ENCODE measurements at regions not wholly inside any gene's neighbourhood (a gene's known extent, or its start where the extent isn't known, plus 50 kb on each side); places are given as distances from the start of the nearest gene placed in this dataset.

GRCh38 chr2:144959416-144959815 is 439.5 kb upstream of the ZEB2 start:
- no peak overlapping the region for H3K4me3 ChIP-seq (ENCODE audit: low read depth, low read length)
- H3K79me2 ChIP-seq (ENCODE audit: control insufficient read depth, insufficient read depth, low read length, unreplicated experiment), result no peaks in the 10 kb centered on the region
- no peak overlapping the region for H2AFZ ChIP-seq (ENCODE audit: low read length, unreplicated experiment)
- H3K27ac ChIP-seq (ENCODE audit: low read depth, low read length), result no peak overlapping the region
- no peaks in the 10 kb centered on the region for H3K36me3 ChIP-seq (ENCODE audit: insufficient read depth, low read length)
- no peaks in the 10 kb centered on the region for H3K27me3 ChIP-seq (ENCODE audit: insufficient read depth, low read length)
- peaks cover 5% of the 10 kb centered on the region for H3K4me1 ChIP-seq (ENCODE audit: control insufficient read depth, insufficient read depth, low read length, unreplicated experiment)

- Histone ChIP-seq H3K27me3 (ENCODE audit: insufficient read depth, low read length) (no peaks in the 10 kb centered on the region), H3K27ac (ENCODE audit: low read depth, low read length) (peak overlapping the region; percentile 80), H3K36me3 (ENCODE audit: insufficient read depth, low read length) (no peaks in the 10 kb centered on the region), H3K4me3 (ENCODE audit: low read depth, low read length) (no peak overlapping the region), H3K4me1 (ENCODE audit: control insufficient read depth, insufficient read depth, low read length, unreplicated experiment) (peaks cover 25% of the 10 kb centered on the region), H3K79me2 (ENCODE audit: control insufficient read depth, insufficient read depth, low read length, unreplicated experiment) (no peaks in the 10 kb centered on the region), H2AFZ (ENCODE audit: low read length, unreplicated experiment) (peak overlapping the region; percentile 10)
Observed at GRCh38 chr2:144950899-144951560, 431.1 kb upstream of the ZEB2 start.

GRCh38 chr2:144948205-144948855 is 428.4 kb upstream of the ZEB2 start:
- H3K27ac ChIP-seq (ENCODE audit: low read depth, low read length), result no peak overlapping the region

GRCh38 chr2:144947709-144948037 is 427.8 kb upstream of the ZEB2 start:
- H3K36me3 ChIP-seq (ENCODE audit: insufficient read depth, low read length), result no peaks in the 10 kb centered on the region
- H3K4me3 ChIP-seq (ENCODE audit: low read depth, low read length), result no peak overlapping the region
- peak overlapping the region; percentile 52 for H2AFZ ChIP-seq (ENCODE audit: low read length, unreplicated experiment)
- H3K79me2 ChIP-seq (ENCODE audit: control insufficient read depth, insufficient read depth, low read length, unreplicated experiment), result no peaks in the 10 kb centered on the region
- H3K27me3 ChIP-seq (ENCODE audit: insufficient read depth, low read length), result no peaks in the 10 kb centered on the region
- peaks cover 48% of the 10 kb centered on the region for H3K4me1 ChIP-seq (ENCODE audit: control insufficient read depth, insufficient read depth, low read length, unreplicated experiment)
- no peak overlapping the region for H3K27ac ChIP-seq (ENCODE audit: low read depth, low read length)

More at GRCh38 chr2:144948205-144948855, 428.4 kb upstream of the ZEB2 start:
- Histone ChIP-seq H2AFZ (ENCODE audit: low read length, unreplicated experiment) (peak overlapping the region; percentile 52), H3K27me3 (ENCODE audit: insufficient read depth, low read length) (no peaks in the 10 kb centered on the region), H3K4me3 (ENCODE audit: low read depth, low read length) (no peak overlapping the region), H3K4me1 (ENCODE audit: control insufficient read depth, insufficient read depth, low read length, unreplicated experiment) (peaks cover 41% of the 10 kb centered on the region), H3K36me3 (ENCODE audit: insufficient read depth, low read length) (no peaks in the 10 kb centered on the region), H3K79me2 (ENCODE audit: control insufficient read depth, insufficient read depth, low read length, unreplicated experiment) (no peaks in the 10 kb centered on the region)

GRCh38 chr2:144946263-144946662 is 426.3 kb upstream of the ZEB2 start:
- Histone ChIP-seq H3K4me1 (ENCODE audit: control insufficient read depth, insufficient read depth, low read length, unreplicated experiment) (peaks cover 53% of the 10 kb centered on the region), H3K36me3 (ENCODE audit: insufficient read depth, low read length) (no peaks in the 10 kb centered on the region), H3K27me3 (ENCODE audit: insufficient read depth, low read length) (no peaks in the 10 kb centered on the region), H3K4me3 (ENCODE audit: low read depth, low read length) (no peak overlapping the region), H2AFZ (ENCODE audit: low read length, unreplicated experiment) (no peak overlapping the region), H3K27ac (ENCODE audit: low read depth, low read length) (no peak overlapping the region), H3K79me2 (ENCODE audit: control insufficient read depth, insufficient read depth, low read length, unreplicated experiment) (no peaks in the 10 kb centered on the region)

- H2AFZ ChIP-seq (ENCODE audit: low read length, unreplicated experiment), result peak overlapping the region; percentile 43
- peaks cover 49% of the 10 kb centered on the region for H3K4me1 ChIP-seq (ENCODE audit: control insufficient read depth, insufficient read depth, low read length, unreplicated experiment)
- H3K27me3 ChIP-seq (ENCODE audit: insufficient read depth, low read length), result no peaks in the 10 kb centered on the region
- H3K79me2 ChIP-seq (ENCODE audit: control insufficient read depth, insufficient read depth, low read length, unreplicated experiment), result no peaks in the 10 kb centered on the region
- peak overlapping the region; percentile 97 for H3K27ac ChIP-seq (ENCODE audit: low read depth, low read length)
- H3K4me3 ChIP-seq (ENCODE audit: low read depth, low read length), result peak overlapping the region; percentile 24
- no peaks in the 10 kb centered on the region for H3K36me3 ChIP-seq (ENCODE audit: insufficient read depth, low read length)
Observed at GRCh38 chr2:144944546-144945220, 424.8 kb upstream of the ZEB2 start.

- Histone ChIP-seq H3K4me3 (ENCODE audit: low read depth, low read length) (peak overlapping the region; percentile 35), H3K36me3 (ENCODE audit: insufficient read depth, low read length) (no peaks in the 10 kb centered on the region), H3K4me1 (ENCODE audit: control insufficient read depth, insufficient read depth, low read length, unreplicated experiment) (peaks cover 56% of the 10 kb centered on the region), H3K27ac (ENCODE audit: low read depth, low read length) (peak overlapping the region; percentile 97), H2AFZ (ENCODE audit: low read length, unreplicated experiment) (peak overlapping the region; percentile 43), H3K79me2 (ENCODE audit: control insufficient read depth, insufficient read depth, low read length, unreplicated experiment) (no peaks in the 10 kb centered on the region), H3K27me3 (ENCODE audit: insufficient read depth, low read length) (no peaks in the 10 kb centered on the region)
Observed at GRCh38 chr2:144943986-144944385, 424.1 kb upstream of the ZEB2 start.

- Histone ChIP-seq H2AFZ (ENCODE audit: low read length, unreplicated experiment) (peak overlapping the region; percentile 60), H3K27ac (ENCODE audit: low read depth, low read length) (peak overlapping the region; percentile 97), H3K27me3 (ENCODE audit: insufficient read depth, low read length) (no peaks in the 10 kb centered on the region), H3K79me2 (ENCODE audit: control insufficient read depth, insufficient read depth, low read length, unreplicated experiment) (no peaks in the 10 kb centered on the region), H3K36me3 (ENCODE audit: insufficient read depth, low read length) (no peaks in the 10 kb centered on the region), H3K4me3 (ENCODE audit: low read depth, low read length) (peak overlapping the region; percentile 35; the same call in 1 of the 2 replicates), H3K4me1 (ENCODE audit: control insufficient read depth, insufficient read depth, low read length, unreplicated experiment) (peaks cover 61% of the 10 kb centered on the region)
Observed at GRCh38 chr2:144943293-144943941, 423.5 kb upstream of the ZEB2 start.

GRCh38 chr2:144942516-144943256 is 422.8 kb upstream of the ZEB2 start:
- no peaks in the 10 kb centered on the region for H3K36me3 ChIP-seq (ENCODE audit: insufficient read depth, low read length)
- peak overlapping the region; percentile 60 for H2AFZ ChIP-seq (ENCODE audit: low read length, unreplicated experiment)
- H3K79me2 ChIP-seq (ENCODE audit: control insufficient read depth, insufficient read depth, low read length, unreplicated experiment), result no peaks in the 10 kb centered on the region
- H3K27me3 ChIP-seq (ENCODE audit: insufficient read depth, low read length), result no peaks in the 10 kb centered on the region
- peaks cover 68% of the 10 kb centered on the region for H3K4me1 ChIP-seq (ENCODE audit: control insufficient read depth, insufficient read depth, low read length, unreplicated experiment)
- H3K4me3 ChIP-seq (ENCODE audit: low read depth, low read length), result peak overlapping the region; percentile 36
- H3K27ac ChIP-seq (ENCODE audit: low read depth, low read length), result peak overlapping the region; percentile 97
